ENCODE measurements at regions not wholly inside any gene's neighbourhood (a gene's known extent, or its start where the extent isn't known, plus 50 kb on each side); places are given as distances from the start of the nearest gene placed in this dataset.

- no peak overlapping the region for H3K27ac ChIP-seq (replicated peaks)
- no peak for TF ChIP-seq CTCF (IDR thresholded peaks at IDR 0.05; ENCODE audit: borderline replicate concordance)
- no peak for DNase-seq
These were observed 217.9 kb downstream of the AEBP2 start for GRCh38 chr12:19657118-19657731.

GRCh38 chr12:19657732-19658130 is 218.4 kb downstream of the AEBP2 start:
- Histone ChIP-seq H3K9me3 (replicated peaks) (no peaks in the 10 kb centered on the region), H3K4me3 (no peak overlapping the region), H3K4me1 (peaks cover 8% of the 10 kb centered on the region), H3K27me3 (ENCODE audit: low read depth) (no peaks in the 10 kb centered on the region), H3K36me3 (no peaks in the 10 kb centered on the region), H3K27ac (replicated peaks) (no peak overlapping the region)
- intact Hi-C loops (cut with micrococcal nuclease) = no loop called here
- DNase-seq = no peak
- TF ChIP-seq CTCF (IDR thresholded peaks at IDR 0.05; ENCODE audit: borderline replicate concordance) = no peak

More at GRCh38 chr12:19657118-19657731, 217.9 kb downstream of the AEBP2 start:
- Histone ChIP-seq H3K9me3 (replicated peaks) (no peaks in the 10 kb centered on the region), H3K4me3 (no peak overlapping the region), H3K27me3 (ENCODE audit: low read depth) (no peaks in the 10 kb centered on the region), H3K36me3 (no peaks in the 10 kb centered on the region), H3K4me1 (peaks cover 8% of the 10 kb centered on the region)
- intact Hi-C loops (cut with micrococcal nuclease) = no loop called here

- Histone ChIP-seq H3K9me3 (replicated peaks) (no peaks in the 10 kb centered on the region), H3K27me3 (ENCODE audit: low read depth) (no peaks in the 10 kb centered on the region), H3K4me1 (peaks cover 8% of the 10 kb centered on the region), H3K4me3 (no peak overlapping the region), H3K36me3 (no peaks in the 10 kb centered on the region), H3K27ac (replicated peaks) (no peak overlapping the region)
- no peak for DNase-seq
- TF ChIP-seq CTCF (IDR thresholded peaks at IDR 0.05; ENCODE audit: borderline replicate concordance) = no peak
- intact Hi-C loops (cut with micrococcal nuclease) = no loop called here
These were observed 219.8 kb downstream of the AEBP2 start for GRCh38 chr12:19659086-19659485.

GRCh38 chr12:19659501-19659900 is 220.2 kb downstream of the AEBP2 start:
- Histone ChIP-seq H3K4me1 (peaks cover 8% of the 10 kb centered on the region), H3K36me3 (no peaks in the 10 kb centered on the region), H3K27me3 (ENCODE audit: low read depth) (no peaks in the 10 kb centered on the region), H3K4me3 (no peak overlapping the region), H3K9me3 (replicated peaks) (no peaks in the 10 kb centered on the region), H3K27ac (replicated peaks) (no peak overlapping the region)
- TF ChIP-seq CTCF (IDR thresholded peaks at IDR 0.05; ENCODE audit: borderline replicate concordance) = no peak
- DNase-seq = no peak
- intact Hi-C loops (cut with micrococcal nuclease) = no loop called here

- Histone ChIP-seq H3K36me3 (no peaks in the 10 kb centered on the region), H3K27me3 (ENCODE audit: low read depth) (no peaks in the 10 kb centered on the region), H3K9me3 (replicated peaks) (no peaks in the 10 kb centered on the region), H3K27ac (replicated peaks) (no peak overlapping the region), H3K4me1 (no peaks in the 10 kb centered on the region), H3K4me3 (no peak overlapping the region)
- intact Hi-C loops (cut with micrococcal nuclease) = no loop called here
- no peak for DNase-seq
- TF ChIP-seq CTCF (IDR thresholded peaks at IDR 0.05; ENCODE audit: borderline replicate concordance) = no peak
These were observed 226.0 kb downstream of the AEBP2 start for GRCh38 chr12:19665121-19665900.

Measured in left ventricle myocardium inferior (tissue), 1 donor.